Suppressor macrophage treated with lipopolysaccharide for 4 hours (primary cell): ENCODE measurements at regions not wholly inside any gene's neighbourhood (a gene's known extent, or its start where the extent isn't known, plus 50 kb on each side); places are given as distances from the start of the nearest gene placed in this dataset.
A peak's percentile ranks its signal among the peaks of the same experiment; 100 is the strongest.
"Not testable (repeated sequence)": the region's sequence is repeated elsewhere in the genome, so short reads cannot be mapped to it uniquely, and the experiment has no call there.

Experiments used
- DNase-seq: peaks from one replicate; pipeline ENCODE4 v3.0.0-alpha.2; 2020

DNA sequence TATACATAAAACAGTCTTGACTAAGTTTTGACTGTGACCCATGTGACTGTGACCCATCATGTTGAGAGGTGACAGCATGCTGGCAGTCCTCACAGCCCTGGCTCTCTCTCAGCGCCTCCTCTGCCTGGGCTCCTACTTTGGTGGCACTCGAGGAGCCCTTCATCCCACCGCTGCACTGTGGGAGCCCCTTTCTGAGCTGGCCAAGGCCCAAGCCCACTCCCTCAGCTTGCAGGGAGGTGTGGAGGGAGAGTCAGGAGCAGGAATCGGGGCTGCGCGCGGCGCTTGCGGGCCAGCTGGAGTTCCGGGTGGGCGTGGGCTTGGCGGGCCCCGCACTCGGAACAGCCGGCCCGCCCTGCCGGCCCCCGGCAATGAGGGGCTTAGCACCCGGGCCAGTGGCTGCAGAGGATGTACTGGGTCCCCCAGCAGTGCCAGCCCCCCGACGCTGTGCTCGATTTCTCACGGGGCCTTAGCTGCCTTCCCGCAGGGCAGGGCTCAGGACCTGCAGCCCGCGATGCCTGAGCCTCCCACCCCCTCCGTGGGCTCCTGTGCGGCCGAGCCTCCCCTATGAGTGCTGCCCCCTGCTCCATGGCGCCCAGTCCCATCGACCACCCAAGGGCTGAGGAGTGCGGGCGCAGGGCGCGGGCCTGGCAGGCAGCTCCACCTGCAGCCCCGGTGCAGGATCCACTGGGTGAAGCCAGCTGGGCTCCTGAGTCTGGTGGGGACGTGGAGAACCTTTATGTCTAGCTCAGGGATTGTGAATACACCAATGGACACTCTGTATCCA, 955.9 kb upstream of the FAT3 start:
- not testable (repeated sequence) for DNase-seq

DNA sequence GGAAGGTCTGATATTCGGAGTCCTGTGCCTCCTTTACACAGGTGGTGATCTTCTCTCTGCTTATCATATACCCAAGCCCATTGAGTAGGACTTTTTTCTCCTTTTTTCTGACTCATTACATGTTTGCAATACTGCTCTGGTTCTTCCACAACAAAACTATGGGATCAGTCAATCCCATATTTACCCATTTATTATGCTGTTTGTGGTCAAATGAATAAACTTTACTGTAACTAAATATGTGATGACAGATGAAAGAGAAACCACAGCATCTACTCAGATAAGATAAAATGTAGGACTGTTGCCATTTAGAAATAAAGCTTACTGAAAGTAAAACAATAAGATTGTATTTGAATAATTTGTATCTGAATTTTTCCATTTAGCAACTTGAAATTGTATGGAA, 958.7 kb upstream of the FAT3 start:
- DNase-seq: no peak

DNA sequence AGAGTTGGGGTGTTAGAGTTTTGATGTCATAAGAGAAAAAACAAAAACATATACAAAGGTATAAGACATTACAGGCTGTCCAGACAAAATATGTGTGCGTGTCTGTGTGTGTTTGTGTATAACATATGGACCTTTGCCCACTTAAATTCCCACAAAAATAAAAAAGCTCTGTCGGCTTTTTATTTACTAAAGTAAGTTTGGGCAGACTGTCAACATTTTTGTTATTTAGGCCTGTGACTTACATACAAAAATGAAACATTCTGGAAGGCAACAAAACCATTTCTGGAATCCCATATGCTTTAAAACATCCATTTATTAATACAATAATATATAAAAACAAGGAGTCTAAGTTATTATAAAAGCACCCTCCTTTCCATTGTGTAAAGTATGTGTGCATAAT, 960.1 kb upstream of the FAT3 start:
- no peak for DNase-seq

GRCh38 chr11:91263496-91264365, 960.9 kb upstream of the FAT3 start:
- no peak for DNase-seq

- DNase-seq: no peak
Observed at GRCh38 chr11:91261513-91261912, 963.1 kb upstream of the FAT3 start.

- DNase-seq: no peak
Observed at GRCh38 chr11:91258876-91259275, 965.7 kb upstream of the FAT3 start.

DNA sequence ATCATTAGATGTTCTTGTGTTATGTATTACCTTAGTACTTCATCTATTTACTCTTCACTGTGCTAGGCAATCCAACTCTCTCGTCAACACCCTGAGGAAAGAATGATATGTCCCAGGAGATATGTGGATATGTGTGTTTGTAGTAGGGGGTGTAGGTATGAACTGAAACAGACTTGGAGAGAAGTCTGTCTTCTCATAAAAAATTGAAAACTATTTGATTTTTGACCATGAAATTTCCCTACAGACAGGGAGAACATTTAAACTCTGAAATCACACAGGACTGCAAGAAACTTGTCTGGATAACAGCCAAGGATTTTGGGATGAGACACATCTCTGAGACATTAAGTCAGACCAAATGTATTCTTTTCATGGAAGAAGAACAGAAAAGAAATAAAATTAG, 967.0 kb upstream of the FAT3 start:
- DNase-seq: no peak

DNA sequence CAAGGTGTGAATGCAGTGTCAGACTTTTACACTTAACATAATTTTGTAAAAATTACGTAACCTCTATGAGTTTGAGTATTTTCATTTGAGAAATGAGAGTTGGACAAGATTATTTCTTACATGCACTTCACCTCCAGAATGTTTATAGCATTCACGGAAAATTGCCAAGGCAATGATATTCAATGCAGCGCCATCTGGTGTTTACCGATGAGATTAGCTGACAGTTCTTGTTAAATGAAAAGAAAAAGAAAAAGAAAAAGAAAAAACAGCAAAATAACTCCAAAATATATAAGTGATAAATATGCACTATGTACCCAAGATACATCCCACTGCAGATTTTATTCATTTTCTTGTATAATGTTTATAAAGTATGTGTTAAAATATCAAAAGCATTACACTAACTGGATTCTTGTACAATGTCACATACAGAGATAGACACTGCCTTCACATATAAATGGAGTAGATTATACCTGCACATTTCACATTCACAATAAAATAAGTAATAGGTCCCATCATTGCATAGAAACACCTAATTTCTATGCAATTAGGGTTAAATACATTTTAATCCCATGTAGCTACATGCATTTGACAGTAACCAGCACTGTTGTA, 976.3 kb upstream of the FAT3 start:
- DNase-seq: peak; percentile 45

DNA sequence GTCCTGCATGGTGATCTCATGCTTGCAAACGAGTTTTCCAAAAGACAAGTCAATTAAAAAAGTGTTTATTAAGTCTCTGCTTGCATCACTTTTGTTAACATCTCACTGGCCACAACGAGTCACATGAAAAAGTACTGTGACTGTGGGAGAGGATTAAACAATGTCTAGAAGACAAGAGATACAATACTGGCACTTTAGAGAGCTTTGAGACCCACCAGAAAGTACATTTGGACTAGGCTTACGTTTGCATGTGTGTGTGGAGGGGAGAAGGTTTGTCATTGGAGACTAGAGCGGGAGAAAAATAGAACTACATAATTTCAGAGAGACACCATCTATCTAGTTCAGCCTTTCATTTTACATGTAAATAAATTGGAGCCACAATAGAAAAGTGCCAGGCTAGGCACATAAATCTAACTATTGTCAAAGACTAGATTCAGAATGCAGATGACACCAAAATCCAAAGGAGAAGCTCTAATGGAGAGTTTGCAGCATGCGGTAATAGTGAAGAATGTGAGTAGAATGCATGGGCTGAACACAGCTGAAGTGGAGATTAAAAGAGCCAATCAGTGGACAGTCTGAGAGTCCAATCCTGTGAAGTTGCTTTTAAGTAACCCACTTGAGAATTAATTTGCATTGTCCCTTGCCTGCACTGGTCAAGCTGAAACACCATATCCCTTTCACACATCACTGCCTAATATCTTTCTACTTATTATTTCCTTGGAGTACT, 977.4 kb upstream of the FAT3 start:
- no peak for DNase-seq

- no peak for DNase-seq
Observed at GRCh38 chr11:91244912-91245311, 979.7 kb upstream of the FAT3 start.

DNA sequence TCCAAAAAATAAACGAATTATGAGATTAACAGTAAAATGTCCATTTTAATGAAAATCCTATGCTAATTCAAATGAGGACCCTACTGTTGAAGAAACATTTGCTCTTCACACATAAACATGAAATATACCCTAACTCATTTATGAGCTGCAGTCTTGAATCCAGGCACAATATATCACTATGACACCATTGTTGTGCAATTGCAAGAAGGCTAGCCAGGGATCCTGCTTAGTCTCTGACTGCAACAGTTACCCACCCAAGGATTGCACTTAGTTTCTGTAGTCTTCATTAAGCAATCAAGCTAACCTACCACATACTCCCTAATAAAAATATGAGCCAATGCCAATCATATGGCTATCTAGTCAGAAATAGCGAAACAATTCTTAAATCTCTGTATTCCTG, 981.0 kb upstream of the FAT3 start:
- no peak for DNase-seq

DNA sequence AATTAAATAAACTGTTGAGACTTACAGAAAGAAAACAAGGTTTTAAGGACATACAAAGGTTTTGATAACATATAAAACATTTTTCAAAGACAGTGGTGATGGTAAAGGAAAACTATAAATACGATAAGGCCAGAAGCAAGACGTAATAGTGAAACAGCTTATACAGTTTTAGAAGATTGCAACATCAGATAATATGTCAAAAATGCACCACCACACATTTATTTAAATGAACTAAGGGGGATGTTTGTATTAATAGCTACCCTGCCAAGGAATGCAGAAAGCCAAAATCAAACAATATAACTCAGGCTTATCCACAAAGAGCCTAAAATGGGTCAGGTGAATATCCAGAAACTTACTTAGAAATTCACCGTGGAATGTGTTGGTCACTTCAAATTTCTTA, 981.6 kb upstream of the FAT3 start:
- no peak for DNase-seq

DNA sequence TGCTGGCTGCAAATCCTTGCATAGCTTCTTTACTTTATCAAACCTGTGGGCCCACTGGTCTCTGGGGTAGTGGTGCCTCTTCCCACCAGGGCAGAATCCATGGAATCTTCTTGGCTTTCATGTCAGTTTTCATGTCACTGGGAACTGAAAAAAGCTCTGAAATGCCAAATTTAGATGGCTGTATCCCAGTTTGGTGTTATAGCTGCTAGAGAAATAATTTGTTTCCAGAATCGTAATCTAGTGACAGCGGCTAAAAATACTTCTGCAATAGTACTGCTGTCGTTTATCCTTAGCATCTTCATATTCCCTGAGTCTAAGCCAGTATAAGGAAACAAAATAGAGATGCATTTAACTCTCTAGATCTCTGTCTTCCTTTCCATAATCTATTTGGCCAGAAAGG, 983.4 kb upstream of the FAT3 start:
- DNase-seq: no peak

DNA sequence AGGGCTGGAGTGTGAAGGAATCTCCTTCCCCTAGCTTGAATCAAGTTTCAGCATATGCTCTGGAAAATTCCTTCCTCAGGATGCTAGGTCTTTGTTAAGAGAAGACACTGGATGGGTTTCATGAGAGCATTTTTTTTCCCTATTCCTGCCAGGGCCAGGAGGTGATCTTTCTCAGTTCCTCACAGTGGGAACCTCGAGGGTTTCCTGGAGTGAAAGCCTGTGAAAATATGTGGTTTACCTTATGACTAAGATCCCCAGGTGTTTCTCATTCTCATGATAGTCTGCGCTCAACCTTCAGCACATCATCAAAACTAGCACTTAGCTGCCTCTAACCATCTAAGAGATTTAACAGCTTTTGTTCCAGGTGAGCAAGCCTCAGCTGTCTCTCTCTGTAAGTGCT, 985.3 kb upstream of the FAT3 start:
- DNase-seq: no peak

DNA sequence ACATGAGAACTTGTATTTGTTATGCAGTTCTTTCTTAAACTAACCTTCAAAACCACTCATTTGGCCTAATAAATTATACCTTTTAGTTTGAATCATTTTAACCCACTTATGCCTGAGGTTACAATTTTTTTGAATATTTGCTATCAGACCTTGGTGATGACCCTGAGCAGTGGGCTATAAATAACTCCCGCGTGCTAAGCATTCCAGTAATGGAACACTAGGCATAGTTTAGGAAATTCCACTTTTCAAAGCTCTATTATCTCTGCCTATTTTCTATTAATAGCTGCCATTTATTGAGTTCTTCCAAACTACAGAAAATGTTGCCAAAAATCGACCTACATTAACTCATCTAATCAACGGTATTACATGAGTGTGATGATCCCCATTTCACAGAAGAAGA, 993.4 kb upstream of the FAT3 start:
- no peak for DNase-seq

- no peak for DNase-seq
Observed at GRCh38 chr11:91230647-91231046, 994.0 kb upstream of the FAT3 start.

DNA sequence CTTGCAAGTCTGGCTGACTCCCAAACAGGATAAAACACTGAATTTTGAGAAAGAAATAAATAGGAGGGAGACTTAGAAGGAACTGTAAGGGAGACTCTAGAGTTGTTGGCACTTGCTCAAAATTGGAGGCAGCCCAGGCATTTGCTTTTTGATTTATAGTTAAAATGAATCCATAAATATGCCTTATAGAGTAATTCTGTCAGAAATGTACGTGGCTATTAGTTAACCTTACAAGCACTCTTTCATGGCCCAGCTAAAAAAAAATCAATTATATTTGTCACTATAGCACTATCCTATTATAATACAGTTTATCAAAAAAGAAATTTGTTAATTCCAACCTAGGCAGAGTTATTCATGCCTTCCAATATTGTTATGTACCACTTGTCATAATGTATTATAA, 1000.0 kb upstream of the CHORDC1 start:
- no peak for DNase-seq

DNA sequence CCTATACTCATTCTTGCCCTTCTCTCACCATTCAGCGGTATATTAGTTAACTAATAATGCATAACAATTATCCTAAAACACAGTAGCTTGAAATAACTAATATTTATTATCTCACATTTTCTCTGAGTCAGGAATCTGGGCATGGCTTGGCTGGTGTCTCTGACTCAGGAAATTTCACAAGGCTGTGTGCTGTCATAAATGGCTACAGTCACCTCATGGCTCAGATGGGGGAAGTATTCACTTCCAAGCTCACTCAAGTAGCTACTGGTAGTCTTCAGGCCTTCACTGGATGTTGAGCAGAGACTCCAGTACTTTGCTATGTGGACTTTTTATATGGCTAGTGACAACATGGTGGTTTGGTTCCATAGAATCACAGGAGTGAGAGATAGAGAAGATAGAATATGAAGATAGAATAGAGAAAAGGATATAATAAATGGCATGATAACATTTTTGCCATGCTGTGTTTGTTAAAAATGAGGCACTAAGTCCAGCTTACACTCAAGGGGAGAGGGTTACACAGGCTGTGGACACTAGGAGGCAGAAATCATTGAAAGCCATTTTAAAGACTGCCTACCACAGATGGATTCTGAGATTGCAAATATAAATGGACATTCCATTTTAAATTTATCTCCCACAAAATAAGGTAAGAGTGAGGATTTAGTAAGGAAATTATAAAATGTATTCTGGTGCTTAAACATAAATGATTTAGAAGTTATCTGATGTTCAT, 997.8 kb upstream of the CHORDC1 start:
- peak; percentile 15 for DNase-seq

DNA sequence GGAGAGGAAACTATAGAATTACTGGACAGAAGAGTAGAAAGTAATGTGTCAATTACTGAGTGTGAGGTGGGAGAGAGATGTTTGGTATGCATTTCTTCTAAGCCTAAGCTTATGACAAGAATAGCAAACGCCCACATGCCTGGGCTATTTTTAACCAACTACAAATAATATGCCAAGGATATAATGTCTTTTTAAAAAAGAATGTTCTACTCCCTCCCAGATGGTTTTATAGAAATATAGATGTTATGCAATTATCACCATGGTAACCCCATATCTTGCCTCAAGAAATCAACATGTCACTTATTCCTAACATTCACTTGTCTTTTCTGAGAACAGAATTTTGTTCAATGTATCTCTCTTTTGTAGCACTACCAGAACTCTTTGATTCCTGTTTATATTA, 996.7 kb upstream of the CHORDC1 start:
- DNase-seq: no peak

GRCh38 chr11:91209751-91210150, 986.9 kb upstream of the CHORDC1 start:
- no peak for DNase-seq

- DNase-seq: no peak
Observed at GRCh38 chr11:91209306-91209705, 986.5 kb upstream of the CHORDC1 start.

GRCh38 chr11:91199866-91200265, 977.0 kb upstream of the CHORDC1 start:
- DNase-seq: no peak

GRCh38 chr11:91194546-91194945, 971.7 kb upstream of the CHORDC1 start:
- DNase-seq: no peak
